NCI-H82 (cell line): ENCODE measurements at regions not wholly inside any gene's neighbourhood (a gene's known extent, or its start where the extent isn't known, plus 50 kb on each side); places are given as distances from the start of the nearest gene placed in this dataset.
"Not testable (repeated sequence)": the region's sequence is repeated elsewhere in the genome, so short reads cannot be mapped to it uniquely, and the experiment has no call there.

Source experiments
- DNase-seq: peaks from one replicate; lab custom pipeline; 2025; lab: John Stamatoyannopoulos, UW

- no peak for DNase-seq
Observed at GRCh38 chr1:43108080-43108479, 64.0 kb downstream of the EBNA1BP2 start.

- no peak for DNase-seq
Observed at GRCh38 chr1:43107664-43108063, 64.4 kb downstream of the EBNA1BP2 start.

- DNase-seq: no peak
Observed at GRCh38 chr1:43104027-43104763, 67.9 kb downstream of the EBNA1BP2 start.

DNA sequence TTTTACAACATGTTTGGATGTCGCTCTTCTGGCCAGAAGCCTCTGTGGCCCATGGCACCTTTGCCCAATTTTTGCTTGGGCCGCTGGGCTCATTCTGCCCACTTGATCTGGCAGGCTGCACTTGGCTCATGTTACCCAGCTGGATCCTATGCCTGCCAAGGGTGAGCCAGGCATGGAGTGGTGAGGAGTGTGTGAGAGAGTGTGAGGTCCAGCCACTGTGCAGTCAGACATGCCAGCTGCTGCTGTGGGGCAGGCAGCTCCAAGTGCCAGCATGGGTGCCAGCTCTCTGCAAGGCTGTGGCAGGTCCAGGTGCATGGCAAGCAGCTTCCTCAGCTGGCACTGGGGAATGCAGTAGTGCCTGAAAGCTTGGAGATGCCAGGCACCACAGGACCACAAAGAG, 71.0 kb downstream of the EBNA1BP2 start:
- no peak for DNase-seq

GRCh38 chr1:43098200-43098599, 73.9 kb downstream of the EBNA1BP2 start:
- no peak for DNase-seq

DNA sequence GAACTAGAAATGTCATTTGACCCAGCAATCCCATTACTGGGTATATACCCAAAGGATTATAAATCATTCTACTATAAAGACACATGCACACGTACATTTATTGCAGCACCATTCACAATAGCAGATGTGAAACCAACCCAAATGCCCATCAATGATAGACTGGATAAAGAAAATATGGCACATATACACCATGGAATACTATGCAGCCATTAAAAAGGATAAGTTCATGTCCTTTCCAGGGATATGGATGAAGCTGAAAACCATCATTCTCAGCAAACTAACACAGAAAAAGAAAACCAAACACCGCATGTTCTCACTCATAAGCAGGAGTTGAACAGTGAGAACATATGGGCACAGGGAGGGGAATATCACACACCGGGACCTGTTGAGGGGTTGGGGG, 75.6 kb downstream of the EBNA1BP2 start:
- not testable (repeated sequence) for DNase-seq

DNA sequence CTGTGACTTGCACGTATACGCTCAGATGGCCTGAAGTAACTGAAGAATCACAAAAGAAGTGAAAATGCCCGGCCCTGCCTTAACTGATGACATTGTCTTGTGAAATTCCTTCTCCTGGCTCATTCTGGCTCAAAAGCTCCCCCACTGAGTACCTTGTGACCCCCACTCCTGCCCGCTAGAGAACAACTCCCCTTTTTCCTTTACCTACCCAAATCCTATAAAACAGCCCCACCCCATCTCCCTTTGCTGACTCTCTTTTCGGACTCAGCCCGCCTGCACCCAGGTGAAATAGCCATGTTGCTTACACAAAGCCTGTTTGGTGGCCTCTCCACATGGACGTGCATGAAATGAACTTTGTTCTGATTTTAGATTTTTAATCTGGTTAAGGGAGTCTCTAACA, 81.3 kb downstream of the EBNA1BP2 start:
- not testable (repeated sequence) for DNase-seq

DNA sequence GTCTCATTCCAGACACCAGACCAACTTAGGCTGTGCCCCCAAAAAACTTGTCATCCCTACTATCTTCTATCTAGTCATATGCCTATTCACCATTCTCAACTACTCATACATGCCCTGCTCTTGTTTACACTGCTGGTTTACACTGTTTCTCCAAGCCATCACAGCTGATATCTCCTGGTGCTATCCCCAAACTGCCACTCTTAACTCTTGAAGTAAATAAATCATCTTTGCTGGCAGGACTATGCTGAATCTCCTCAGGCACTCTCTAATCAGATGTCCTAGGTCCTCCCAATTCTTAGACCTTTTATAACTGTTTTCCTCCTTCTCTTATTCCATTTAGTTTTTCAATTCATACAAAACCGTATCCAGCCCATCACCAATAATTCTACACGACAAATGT, 81.9 kb downstream of the EBNA1BP2 start:
- DNase-seq: not testable (repeated sequence)

DNA sequence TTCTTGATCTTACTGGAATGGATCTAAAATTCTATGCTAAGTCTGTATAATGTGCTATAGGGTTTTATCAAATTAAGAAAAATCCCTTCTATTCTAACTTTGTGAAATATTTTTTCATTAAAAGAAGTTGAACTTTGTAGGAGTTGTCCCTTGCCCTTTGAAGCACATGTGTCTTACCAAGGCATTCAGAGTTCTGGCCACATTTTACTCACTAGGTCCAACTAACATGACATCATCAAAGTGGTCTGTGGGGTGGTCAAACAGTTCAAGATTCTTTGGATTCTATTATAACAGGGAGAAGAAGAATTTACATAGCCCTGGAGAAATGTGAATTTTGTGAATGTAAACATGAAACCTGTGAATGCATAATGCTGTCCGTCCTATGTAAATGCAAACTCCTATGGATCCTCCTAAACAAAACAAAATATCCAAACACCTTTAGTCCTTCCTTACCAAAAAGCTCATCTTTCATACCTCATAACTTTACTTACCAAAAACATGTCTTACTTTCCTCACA, 88.7 kb downstream of the EBNA1BP2 start:
- peak; percentile 26 for DNase-seq

DNA sequence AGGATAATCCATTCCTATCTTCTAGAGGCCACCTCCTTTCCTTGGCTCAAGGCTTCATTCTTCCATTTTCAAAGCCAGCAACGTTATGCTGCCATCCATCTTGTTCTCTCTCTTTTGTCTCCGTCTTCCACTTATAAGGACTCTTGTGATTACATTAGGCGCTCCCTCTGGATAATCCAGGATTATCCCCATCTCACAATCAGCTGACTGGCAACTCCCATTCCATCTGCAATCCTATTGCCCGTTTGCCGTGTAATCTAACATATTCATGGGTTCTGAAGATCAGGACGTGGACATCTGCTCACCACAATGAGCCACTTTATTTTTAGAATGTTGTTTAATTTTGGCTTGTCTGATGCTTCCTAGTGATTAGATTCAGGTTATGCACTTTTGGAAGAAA, 89.3 kb downstream of the EBNA1BP2 start:
- DNase-seq: peak; percentile 99

DNA sequence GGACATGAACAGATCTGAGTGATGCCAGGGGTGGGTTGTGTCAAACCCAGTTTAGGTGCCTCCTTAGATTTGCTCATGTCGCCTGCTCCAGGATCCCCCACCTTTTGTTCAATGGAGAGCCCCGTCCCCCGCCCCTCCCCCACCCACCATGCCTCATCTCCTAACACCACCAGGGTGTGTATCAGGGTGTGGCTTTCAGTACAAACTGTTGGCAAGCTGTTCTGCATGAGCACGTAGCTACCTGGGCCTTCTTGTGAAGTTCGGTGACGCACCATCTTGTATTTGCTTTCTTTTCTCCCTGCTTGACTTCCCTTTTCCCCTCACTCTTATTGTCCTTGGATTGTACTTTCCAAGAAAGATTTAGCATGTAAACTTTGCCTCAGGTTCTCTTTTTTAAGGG, 94.8 kb downstream of the EBNA1BP2 start:
- no peak for DNase-seq

- no peak for DNase-seq
Observed at GRCh38 chr1:43074709-43075108, 97.4 kb downstream of the EBNA1BP2 start.

DNA sequence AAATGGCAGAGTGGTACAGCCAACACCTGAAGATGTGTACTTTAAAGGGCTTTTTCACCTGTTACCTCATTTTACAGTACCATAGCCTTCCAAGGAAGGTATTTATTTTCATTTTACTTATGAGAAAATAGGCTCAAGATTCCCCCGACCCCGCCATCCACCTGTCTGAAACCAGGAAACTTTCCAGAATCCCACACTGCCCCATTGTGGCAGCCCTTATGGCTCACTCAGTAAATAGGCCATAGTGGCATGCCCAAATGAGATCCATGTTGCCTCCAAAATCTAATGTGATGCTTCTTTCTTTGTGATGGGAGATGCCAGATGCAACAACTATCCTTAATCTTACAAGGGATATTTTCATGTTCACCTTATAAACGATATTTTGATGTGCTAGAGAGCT, 97.8 kb downstream of the EBNA1BP2 start:
- peak; percentile 54 for DNase-seq

DNA sequence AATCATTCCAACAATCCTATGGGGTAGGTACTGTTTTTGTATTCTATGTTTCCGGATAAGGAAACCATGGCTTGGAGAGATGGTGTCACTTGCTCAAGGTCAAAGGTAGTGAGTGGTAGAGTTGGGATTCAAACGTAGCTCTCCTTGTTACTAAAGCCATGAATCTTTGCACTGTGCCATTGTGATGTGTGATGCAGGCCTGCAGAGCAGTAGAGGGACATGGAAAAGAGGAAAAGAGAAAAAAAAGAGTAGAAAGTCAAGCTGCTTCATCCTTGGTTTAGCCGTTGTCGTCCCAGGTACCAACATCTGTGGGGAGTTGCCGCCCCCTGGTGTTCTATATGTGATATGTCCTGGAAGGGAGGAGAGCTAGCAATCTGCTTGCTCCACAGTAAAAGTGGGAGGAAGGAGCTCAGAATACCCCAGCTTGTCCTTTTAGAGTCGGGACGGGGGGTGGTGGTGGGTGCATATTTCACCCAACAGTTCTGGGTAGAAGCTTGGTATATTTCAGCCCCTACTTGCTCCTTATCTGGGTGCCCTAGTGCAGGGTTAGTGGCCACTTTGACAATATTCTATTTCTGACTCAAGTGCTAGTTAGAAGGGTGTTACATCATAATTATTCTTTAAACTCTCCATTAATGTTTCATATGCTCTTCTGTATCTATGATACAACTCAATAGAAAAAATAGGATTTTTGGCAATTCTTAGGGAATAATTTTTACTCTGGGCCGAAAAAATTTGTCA, 98.4 kb downstream of the EBNA1BP2 start:
- DNase-seq: peak; percentile 90

GRCh38 chr1:43072314-43072713, 99.8 kb downstream of the EBNA1BP2 start:
- DNase-seq: no peak

DNA sequence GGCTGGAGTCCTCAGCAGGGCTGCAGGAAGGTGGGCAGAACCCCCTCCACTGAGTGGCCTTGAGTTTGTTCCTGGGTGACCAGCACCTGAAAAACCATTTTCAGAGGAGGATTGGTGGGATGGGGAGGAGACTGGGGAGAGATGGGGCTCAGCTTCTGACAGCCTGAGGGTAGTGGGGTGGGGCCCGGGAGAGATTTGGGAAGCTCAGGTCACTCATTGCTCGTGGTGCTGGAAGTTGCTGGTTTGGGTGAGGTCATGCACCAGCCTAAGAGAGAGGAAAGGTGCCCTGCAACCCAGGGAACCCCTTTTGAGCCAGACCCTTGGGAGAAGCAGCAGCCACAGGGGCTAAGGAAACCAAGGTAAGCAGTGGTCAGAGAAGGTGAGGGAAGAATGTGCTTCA, 100.8 kb downstream of the EBNA1BP2 start:
- no peak for DNase-seq

- DNase-seq: no peak
Observed at GRCh38 chr1:43069461-43070050, 102.5 kb downstream of the EBNA1BP2 start.

- DNase-seq: peak; percentile 75
Observed at GRCh38 chr1:43068911-43069310, 103.2 kb downstream of the EBNA1BP2 start.

DNA sequence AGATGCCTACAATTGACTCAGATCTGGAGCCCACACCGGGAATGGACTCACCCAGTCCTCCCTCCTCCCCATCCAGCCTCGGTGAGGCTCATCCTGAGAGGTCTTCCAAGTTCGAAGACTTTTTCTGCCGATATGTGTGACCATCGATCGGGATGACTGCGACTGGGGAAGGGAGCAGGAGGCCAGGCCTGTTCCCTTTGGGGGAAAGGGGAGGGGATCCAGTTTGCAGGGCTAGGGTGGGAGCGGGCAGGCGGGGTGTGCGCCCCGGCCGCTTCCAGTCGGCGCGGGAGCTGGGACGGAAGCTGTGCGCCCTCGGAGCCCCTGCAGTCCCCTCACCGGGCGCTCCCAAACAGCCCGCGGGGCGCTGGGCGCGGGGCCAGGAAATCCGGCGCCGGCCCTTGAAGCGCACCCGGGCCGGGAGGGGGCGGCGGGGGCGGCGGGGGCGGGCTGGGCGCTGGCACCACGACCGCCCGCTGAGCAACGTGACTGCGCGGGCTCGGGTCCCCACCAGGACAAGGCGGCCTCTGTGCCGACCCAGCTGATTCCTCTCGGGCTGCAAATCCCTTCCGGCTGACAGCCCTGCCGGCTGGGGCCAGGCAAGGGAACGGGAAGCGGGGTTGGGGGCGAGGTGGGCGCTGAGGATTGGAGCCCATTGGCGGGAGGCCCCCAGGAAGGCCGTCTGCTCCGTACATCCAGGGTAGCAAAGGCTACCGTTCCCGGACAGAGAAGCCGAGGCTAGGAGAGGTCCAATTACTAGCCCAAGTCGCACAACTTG, 103.9 kb downstream of the EBNA1BP2 start:
- DNase-seq: peak; percentile 59

GRCh38 chr1:43067233-43067745, 104.8 kb downstream of the EBNA1BP2 start:
- DNase-seq: no peak

GRCh38 chr1:43066578-43066977, 105.5 kb downstream of the EBNA1BP2 start:
- peak; percentile 96 for DNase-seq
